Stimulated activated naive CD8-positive, alpha-beta T cell treated with anti-CD3 and anti-CD28 coated beads, Interleukin-15, amount 100 ng/mL, for 72 hours (primary cell): ENCODE measurements at regions not wholly inside any gene's neighbourhood (a gene's known extent, or its start where the extent isn't known, plus 50 kb on each side); places are given as distances from the start of the nearest gene placed in this dataset.

Source experiments
- ATAC-seq: fragments of 150-1000 bp; cut with Tn5 transposase; 2 replicates; pipeline ENCODE4 v1.10.0; 2021; ENCODE audit warnings: mild to moderate bottlenecking, moderate library complexity
- DNase-seq, 2 donors: peaks; one replicate each; pipeline ENCODE4 v3.0.0; 2021 to 2022
- H3K27ac Mint-ChIP-seq, 2 donors: one replicate each; pipeline ENCODE4 v1.8.0; 2022; ENCODE audit warnings: mild to moderate bottlenecking in 2 of 2, mixed read lengths in 2 of 2, moderate library complexity in 2 of 2
- H3K27me3 Mint-ChIP-seq: one replicate; pipeline ENCODE4 v1.8.0; 2022; ENCODE audit warnings: mixed read lengths
- H3K4me1 Mint-ChIP-seq: one replicate; pipeline ENCODE4 v1.8.0; 2022; ENCODE audit warnings: mild to moderate bottlenecking, mixed read lengths
- H3K4me3 Mint-ChIP-seq, 2 donors: one replicate each; pipeline ENCODE4 v1.8.0; 2022; ENCODE audit warnings: mild to moderate bottlenecking in 2 of 2, mixed read lengths in 2 of 2, moderate library complexity in 1 of 2
- H3K9me3 Mint-ChIP-seq, 2 donors: one replicate each; pipeline ENCODE4 v1.8.0; 2022; ENCODE audit warnings: mixed read lengths in 2 of 2

DNA sequence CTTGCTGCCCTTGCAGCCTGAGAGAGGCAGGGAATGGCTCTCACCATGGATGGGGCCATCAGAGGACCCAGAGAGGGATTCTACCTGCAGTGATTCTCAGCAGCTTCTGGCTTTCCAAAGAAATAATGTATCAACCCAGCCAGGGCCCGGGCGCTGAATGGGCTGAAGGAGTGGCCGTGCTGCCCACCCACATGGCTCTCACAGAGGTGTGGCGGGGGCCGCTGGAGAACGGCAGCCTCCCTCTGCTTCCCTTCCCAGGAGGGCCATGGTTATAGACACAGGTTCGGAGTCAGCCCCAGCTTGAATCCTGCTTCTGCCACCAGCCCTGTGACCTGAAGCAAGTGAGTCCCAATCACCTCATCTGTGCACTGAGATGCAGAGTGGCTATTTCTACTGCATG, 82.7 kb downstream of the THAP12 start:
- H3K4me1 Mint-ChIP-seq, result peaks cover 4% of the 10 kb centered on the region
- DNase-seq (no peak), ATAC-seq (no peak)
- H3K9me3 Mint-ChIP-seq, result no peaks in the 10 kb centered on the region
- H3K27me3 Mint-ChIP-seq, result peaks cover 9% of the 10 kb centered on the region
- H3K4me3 Mint-ChIP-seq, result no peak overlapping the region
- no peak overlapping the region for H3K27ac Mint-ChIP-seq

DNA sequence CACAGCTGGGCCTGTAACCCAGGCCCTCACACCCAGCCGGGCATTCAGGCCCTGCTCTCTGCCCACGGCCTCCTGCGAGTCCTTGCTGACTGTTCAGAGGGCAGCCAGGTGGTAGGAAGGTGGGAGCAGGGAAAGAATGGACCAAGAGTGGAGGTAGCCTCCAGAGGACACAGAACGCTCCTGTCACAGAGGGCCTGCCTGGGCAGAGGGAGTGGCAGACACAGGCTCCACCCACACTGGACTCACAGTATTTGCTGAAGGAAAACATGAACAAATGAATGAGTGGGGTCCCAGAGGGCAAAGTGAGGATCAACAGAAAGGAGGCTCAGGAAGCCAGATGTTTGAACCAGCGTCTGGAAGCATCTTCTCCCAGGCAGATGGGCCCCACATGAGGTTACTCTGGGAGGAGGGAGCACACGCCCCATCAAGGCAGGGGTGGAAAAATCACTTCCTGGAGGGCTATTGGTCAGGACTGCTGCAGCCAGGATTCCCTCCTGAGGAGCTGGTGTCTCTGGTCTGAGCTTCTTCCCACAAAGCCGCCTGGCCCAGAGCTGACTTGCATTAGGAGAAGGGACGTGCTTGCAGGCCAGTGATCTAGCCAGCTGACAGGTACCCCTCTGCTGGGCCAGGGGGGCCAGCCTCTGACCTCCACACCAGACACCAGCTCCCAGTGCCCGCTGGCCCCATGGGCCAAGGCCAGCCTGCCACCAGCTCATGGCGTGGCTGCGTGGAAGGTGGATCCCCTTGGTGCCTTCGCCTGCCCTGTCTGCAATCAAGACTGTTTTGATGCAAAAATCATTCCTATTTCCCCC, 84.0 kb downstream of the THAP12 start:
- Mint-ChIP-seq H3K27ac (no peak overlapping the region), H3K27me3 (peaks cover 4% of the 10 kb centered on the region), H3K9me3 (no peaks in the 10 kb centered on the region), H3K4me3 (no peak overlapping the region), H3K4me1 (peaks cover 14% of the 10 kb centered on the region)
- no peak for DNase-seq
- ATAC-seq, result no peak

GRCh38 chr11:76293189-76293631, 86.9 kb upstream of the WNT11 start:
- H3K4me3 Mint-ChIP-seq, result peak overlapping the region; percentile 59
- peaks cover 28% of the 10 kb centered on the region for H3K4me1 Mint-ChIP-seq
- no peaks in the 10 kb centered on the region for H3K9me3 Mint-ChIP-seq
- no peak overlapping the region for H3K27ac Mint-ChIP-seq
- no peaks in the 10 kb centered on the region for H3K27me3 Mint-ChIP-seq
- peak; percentile 8 to 79 for DNase-seq
- peak; percentile 93 for ATAC-seq

DNA sequence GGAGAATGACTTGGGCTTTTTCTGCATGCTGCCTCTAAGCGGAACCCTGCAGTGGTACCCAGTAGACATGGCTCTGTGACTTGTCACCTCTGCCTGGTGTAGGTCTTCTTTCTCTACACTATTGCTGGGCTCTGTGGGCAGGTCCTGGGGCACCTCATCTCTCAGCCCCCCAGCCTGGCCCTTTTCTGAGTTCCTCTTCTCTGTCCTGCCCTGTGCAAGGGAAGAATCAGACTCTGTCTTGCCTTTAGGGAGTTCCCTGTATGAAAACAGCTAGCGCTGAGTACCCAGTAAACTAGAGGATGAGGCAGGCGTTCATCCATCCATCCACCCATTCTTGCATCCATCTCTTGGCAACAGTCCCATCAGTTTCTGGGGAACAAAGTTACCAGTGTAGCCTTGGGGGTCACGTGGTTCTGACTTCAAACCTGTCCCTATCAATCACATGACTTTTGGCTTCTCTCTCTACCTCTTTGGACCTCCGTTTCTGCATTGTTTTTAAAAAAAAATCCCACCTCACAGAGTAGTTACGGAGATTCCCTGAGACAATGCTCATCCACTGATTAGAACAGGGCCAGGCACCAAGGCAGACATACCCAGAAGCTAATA, 86.4 kb upstream of the WNT11 start:
- no peak overlapping the region for H3K27ac Mint-ChIP-seq
- H3K27me3 Mint-ChIP-seq, result no peaks in the 10 kb centered on the region
- ATAC-seq, result no peak
- H3K9me3 Mint-ChIP-seq, result no peaks in the 10 kb centered on the region
- peak overlapping the region; percentile 59 for H3K4me3 Mint-ChIP-seq
- H3K4me1 Mint-ChIP-seq, result peaks cover 34% of the 10 kb centered on the region
- no peak for DNase-seq

GRCh38 chr11:76291576-76292526, 85.5 kb upstream of the WNT11 start:
- Mint-ChIP-seq H3K27ac (no peak overlapping the region), H3K27me3 (no peaks in the 10 kb centered on the region), H3K4me3 (no peak overlapping the region), H3K9me3 (no peaks in the 10 kb centered on the region), H3K4me1 (peaks cover 42% of the 10 kb centered on the region)
- ATAC-seq (no peak), DNase-seq (no peak)

GRCh38 chr11:76288166-76288980, 82.1 kb upstream of the WNT11 start:
- Mint-ChIP-seq H3K4me1 (peaks cover 39% of the 10 kb centered on the region), H3K4me3 (peak overlapping the region; percentile 40 to 75), H3K27me3 (no peaks in the 10 kb centered on the region), H3K27ac (peak overlapping the region; percentile 83 to 98), H3K9me3 (no peaks in the 10 kb centered on the region)
- ATAC-seq (peak; percentile 52), DNase-seq (peak; percentile 16 to 35)

GRCh38 chr11:76287227-76287626, 80.9 kb upstream of the WNT11 start:
- peaks cover 34% of the 10 kb centered on the region for H3K4me1 Mint-ChIP-seq
- H3K9me3 Mint-ChIP-seq, result no peaks in the 10 kb centered on the region
- peak overlapping the region in 1 of 2 donors; percentile 75 for H3K4me3 Mint-ChIP-seq
- peak overlapping the region; percentile 83 to 98 for H3K27ac Mint-ChIP-seq
- DNase-seq (no peak), ATAC-seq (no peak)
- H3K27me3 Mint-ChIP-seq, result no peaks in the 10 kb centered on the region

- H3K27me3 Mint-ChIP-seq, result no peaks in the 10 kb centered on the region
- no peak for ATAC-seq
- no peaks in the 10 kb centered on the region for H3K9me3 Mint-ChIP-seq
- no peak overlapping the region for H3K4me3 Mint-ChIP-seq
- H3K27ac Mint-ChIP-seq, result no peak overlapping the region
- peaks cover 26% of the 10 kb centered on the region for H3K4me1 Mint-ChIP-seq
- no peak for DNase-seq
Observed at GRCh38 chr11:76285397-76286104, 79.2 kb upstream of the WNT11 start.

DNA sequence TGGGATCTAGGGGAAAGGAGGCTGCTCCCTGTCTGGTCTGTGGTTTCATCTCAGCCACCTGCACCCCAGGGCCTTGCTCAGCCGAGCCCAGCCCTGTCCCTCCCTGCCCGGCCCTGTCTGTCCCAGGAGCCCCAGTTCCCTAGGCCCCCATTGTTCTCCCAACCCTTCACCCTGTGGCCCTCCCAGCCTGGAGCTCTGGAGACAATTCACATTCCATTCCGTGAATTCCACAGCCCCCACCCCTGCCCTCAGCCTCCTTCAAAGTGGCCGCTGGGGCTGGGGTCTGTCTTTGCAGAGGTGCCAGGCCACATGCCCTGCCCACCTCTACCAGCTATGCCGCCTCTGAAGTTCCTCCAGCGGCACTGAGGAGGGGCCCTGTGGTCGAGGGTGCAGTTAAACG, 77.9 kb upstream of the WNT11 start:
- no peaks in the 10 kb centered on the region for H3K27me3 Mint-ChIP-seq
- H3K4me3 Mint-ChIP-seq, result no peak overlapping the region
- no peak for ATAC-seq
- H3K4me1 Mint-ChIP-seq, result peaks cover 26% of the 10 kb centered on the region
- H3K9me3 Mint-ChIP-seq, result no peaks in the 10 kb centered on the region
- H3K27ac Mint-ChIP-seq, result no peak overlapping the region
- no peak for DNase-seq

DNA sequence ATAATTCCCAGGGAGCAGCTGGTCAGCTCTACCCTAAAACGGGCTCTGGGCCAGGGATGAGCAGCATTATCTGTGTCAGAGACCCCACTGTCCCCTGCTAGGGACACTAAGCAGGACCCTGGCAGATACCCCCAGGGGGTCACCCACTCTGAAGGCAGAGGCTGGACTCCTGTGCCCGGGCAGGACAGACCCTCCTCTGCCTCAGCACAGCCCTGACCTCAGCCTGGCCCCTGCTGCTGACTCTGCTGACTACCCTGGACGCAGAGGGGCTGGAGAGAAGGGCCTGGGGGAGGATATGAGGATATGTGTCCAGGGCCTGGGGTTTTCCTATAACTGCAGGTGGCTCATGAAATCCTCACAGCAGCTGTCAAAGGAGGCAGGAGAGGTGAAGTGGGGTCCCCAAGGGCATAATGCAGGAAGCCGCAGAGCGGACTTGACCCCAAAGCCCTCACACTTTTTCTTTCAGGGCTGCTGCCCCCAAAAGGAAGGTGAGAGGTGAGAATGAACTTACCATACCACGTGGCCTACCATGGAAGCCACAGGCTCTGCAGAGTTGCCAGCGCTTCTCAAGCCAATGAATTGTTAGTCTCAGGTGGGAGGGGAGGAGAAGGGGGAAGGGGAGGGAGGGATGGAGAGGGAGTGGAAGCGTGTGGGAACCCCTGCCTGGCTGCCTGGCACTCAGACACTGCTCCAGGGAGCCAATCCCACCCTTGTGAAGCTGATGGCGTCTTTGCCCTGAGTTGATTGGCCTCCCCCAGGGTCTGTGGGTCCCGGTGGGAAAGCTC, 76.7 kb upstream of the WNT11 start:
- H3K27me3 Mint-ChIP-seq, result no peaks in the 10 kb centered on the region
- H3K9me3 Mint-ChIP-seq, result no peaks in the 10 kb centered on the region
- ATAC-seq (peak; percentile 11), DNase-seq (no peak)
- H3K27ac Mint-ChIP-seq, result peak overlapping the region in 1 of 2 donors; percentile 46
- H3K4me1 Mint-ChIP-seq, result peaks cover 18% of the 10 kb centered on the region
- H3K4me3 Mint-ChIP-seq, result no peak overlapping the region

- peak; percentile 19 for ATAC-seq
Observed at GRCh38 chr11:76282172-76282571, 75.9 kb upstream of the WNT11 start.

DNA sequence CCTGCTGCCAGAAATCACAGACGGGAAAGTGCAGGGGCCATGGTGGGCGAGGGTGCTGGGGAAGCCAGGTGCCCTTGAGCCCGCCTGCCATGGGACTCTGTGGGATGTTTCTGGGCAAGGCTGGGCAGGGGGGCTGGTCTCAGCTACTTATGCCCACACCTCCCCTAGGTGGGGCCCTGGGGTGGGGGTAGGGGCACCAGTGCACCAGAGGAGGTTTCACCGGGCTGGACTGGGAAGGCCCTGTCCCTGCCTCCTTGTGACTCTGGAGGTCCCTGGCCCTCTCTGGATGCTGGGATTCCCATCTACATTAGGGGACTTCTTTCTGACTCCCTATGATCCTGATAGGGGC, 75.2 kb upstream of the WNT11 start:
- H3K27ac Mint-ChIP-seq, result no peak overlapping the region
- ATAC-seq, result no peak

More at GRCh38 chr11:76282172-76282571, 75.9 kb upstream of the WNT11 start:
- no peaks in the 10 kb centered on the region for H3K27me3 Mint-ChIP-seq
- peak overlapping the region in 1 of 2 donors; percentile 48 for H3K27ac Mint-ChIP-seq
- H3K4me3 Mint-ChIP-seq, result no peak overlapping the region
- peaks cover 10% of the 10 kb centered on the region for H3K4me1 Mint-ChIP-seq
- H3K9me3 Mint-ChIP-seq, result no peaks in the 10 kb centered on the region
- no peak for DNase-seq

DNA sequence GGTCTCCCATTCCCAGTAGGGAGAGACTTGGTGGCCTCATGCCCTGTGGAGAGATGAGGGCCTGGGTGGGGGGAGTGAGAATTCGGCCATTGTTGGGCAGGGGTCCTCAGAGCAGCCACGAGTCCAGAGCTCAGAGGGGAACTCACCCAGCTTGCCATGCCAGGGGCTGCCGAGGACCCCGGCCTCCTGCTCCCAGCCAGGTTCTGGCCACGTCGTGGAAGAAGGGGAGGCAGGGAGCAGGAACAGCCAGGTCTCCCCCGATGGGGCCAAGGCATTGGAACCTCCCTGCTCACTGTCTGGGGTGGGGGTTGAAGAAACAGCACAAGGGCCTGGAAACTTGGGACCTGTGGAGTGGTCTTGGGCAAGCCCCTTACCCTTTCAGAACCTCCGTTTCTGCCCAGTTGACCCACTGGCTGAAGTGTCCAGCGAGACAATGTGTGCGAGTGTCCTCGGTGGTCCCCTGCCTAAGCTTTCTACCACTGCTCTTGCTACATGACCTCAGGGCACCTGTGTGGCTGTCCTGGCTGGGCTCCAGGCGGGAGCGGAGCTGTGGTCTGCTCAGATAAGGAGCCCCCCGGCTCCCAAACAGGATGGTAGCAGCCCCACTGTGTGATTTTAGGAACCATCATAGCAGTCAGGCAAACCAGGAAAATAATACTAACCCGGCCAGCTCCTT, 74.7 kb upstream of the WNT11 start:
- no peak for DNase-seq
- Mint-ChIP-seq H3K27me3 (no peaks in the 10 kb centered on the region), H3K27ac (no peak overlapping the region), H3K9me3 (no peaks in the 10 kb centered on the region), H3K4me3 (no peak overlapping the region), H3K4me1 (peaks cover 6% of the 10 kb centered on the region)
- ATAC-seq, result no peak

More for the DNA sequence above, 75.2 kb upstream of the WNT11 start:
- DNase-seq, result no peak
- Mint-ChIP-seq H3K27me3 (no peaks in the 10 kb centered on the region), H3K4me1 (peaks cover 6% of the 10 kb centered on the region), H3K4me3 (no peak overlapping the region), H3K9me3 (no peaks in the 10 kb centered on the region)
